Activated T-cell treated with anti-CD3 and anti-CD28 coated beads, Interleukin-2, amount 50 U/mL, for 24 hours (primary cell): ENCODE measurements at regions not wholly inside any gene's neighbourhood (a gene's known extent, or its start where the extent isn't known, plus 50 kb on each side); places are given as distances from the start of the nearest gene placed in this dataset.
"Not testable (repeated sequence)": the region's sequence is repeated elsewhere in the genome, so short reads cannot be mapped to it uniquely, and the experiment has no call there.

ENCODE experiments used
- DNase-seq: peaks from one replicate; pipeline ENCODE4 v3.0.0-alpha.2; 2020
- H3K27ac Mint-ChIP-seq: 2 replicates; pipeline ENCODE4 v1.8.0; 2020; ENCODE audit warnings: mild to moderate bottlenecking, mixed read lengths
- H3K27me3 Mint-ChIP-seq: 2 replicates; pipeline ENCODE4 v1.8.0; 2020; ENCODE audit warnings: mixed read lengths
- H3K36me3 Mint-ChIP-seq: 2 replicates; pipeline ENCODE4 v1.8.0; 2020; ENCODE audit warnings: low read depth, mixed read lengths
- H3K4me1 Mint-ChIP-seq: 2 replicates; pipeline ENCODE4 v1.8.0; 2020; ENCODE audit warnings: low read depth, mixed read lengths
- H3K4me3 Mint-ChIP-seq: 2 replicates; pipeline ENCODE4 v1.8.0; 2020; ENCODE audit warnings: mild to moderate bottlenecking, moderate library complexity, mixed read lengths
- H3K9me3 Mint-ChIP-seq: 2 replicates; pipeline ENCODE4 v1.8.0; 2020; ENCODE audit warnings: mixed read lengths

DNA sequence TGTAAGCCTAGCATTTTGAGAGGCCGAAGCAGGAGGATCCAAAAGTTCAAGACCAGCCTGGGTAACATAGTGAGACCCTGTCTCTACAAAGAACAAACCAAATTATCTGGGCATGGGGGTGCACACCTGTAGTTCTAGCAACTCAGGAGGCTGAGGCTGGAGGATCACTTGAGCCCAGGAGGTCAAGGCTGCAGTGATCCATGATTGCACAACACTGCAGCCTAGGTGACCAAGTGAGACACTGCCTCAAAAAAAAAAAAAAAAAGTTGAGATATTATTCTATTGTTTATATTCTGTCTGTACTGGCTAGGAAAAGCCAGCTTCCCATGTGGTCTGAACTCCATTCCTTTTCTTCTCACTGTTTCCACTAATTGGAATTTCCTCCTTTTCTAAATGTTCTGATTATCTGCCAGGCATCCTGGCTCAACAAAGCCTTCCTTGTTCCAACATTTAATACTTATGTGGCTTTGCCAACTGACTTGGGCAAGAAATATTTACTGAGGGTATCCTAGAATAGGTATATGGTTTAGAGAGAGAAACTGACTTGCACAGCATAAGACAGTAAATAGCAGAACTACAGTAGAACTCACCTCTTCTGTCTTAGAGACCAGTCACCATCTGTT is 175.2 kb upstream of the ADAMTS3 start:
- H3K27me3 Mint-ChIP-seq: peaks cover 2% of the 10 kb centered on the region
- no peaks in the 10 kb centered on the region for H3K9me3 Mint-ChIP-seq
- H3K4me3 Mint-ChIP-seq: no peak overlapping the region
- H3K27ac Mint-ChIP-seq: no peak overlapping the region
- H3K4me1 Mint-ChIP-seq: peaks cover 2% of the 10 kb centered on the region
- H3K36me3 Mint-ChIP-seq: no peaks in the 10 kb centered on the region
- no peak for DNase-seq

DNA sequence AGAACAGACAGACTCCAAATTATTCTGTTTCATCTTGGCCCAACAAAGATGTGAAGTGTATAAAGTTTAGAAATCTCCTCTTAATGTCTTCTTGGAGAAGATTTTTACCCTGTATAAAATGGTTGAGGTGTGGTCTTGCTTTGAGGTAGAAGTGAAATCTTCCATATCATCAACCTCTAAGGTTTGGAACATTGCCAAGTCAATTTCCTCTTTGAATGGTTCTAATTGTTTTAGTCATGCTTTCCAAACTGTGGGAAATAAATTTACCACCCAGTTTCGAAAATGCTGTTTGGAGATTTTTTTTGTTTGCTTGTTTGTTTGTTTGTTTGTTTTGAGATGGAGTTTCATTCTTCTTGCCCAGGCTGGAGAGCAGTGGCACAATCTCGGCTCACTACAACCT is 174.1 kb upstream of the ADAMTS3 start:
- H3K27ac Mint-ChIP-seq: no peak overlapping the region
- H3K9me3 Mint-ChIP-seq: no peaks in the 10 kb centered on the region
- H3K4me3 Mint-ChIP-seq: no peak overlapping the region
- peaks cover 2% of the 10 kb centered on the region for H3K4me1 Mint-ChIP-seq
- H3K27me3 Mint-ChIP-seq: peaks cover 2% of the 10 kb centered on the region
- no peak for DNase-seq
- no peaks in the 10 kb centered on the region for H3K36me3 Mint-ChIP-seq

DNA sequence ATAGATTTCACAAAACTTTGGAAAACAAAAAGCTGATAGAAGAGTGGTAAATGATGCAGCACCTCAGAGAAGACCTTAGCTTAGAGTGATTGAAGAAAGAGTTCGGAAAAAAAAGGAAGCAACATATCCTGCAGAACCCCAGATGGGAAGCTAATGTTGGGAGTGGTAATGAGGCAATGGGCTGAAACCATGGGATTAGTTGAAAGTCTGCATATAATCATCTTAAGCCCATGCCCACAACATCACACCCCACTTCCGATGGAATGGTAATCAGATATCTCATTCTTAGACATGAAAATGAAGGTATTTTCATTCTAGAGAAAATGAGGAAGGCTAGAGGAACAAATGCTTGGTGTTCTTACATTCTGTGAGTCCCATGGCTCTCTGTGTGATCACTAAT is 146.3 kb upstream of the ADAMTS3 start:
- no peak for DNase-seq
- Mint-ChIP-seq H3K36me3 (no peaks in the 10 kb centered on the region), H3K4me1 (no peaks in the 10 kb centered on the region), H3K4me3 (no peak overlapping the region), H3K27me3 (no peaks in the 10 kb centered on the region), H3K27ac (no peak overlapping the region), H3K9me3 (no peaks in the 10 kb centered on the region)

DNA sequence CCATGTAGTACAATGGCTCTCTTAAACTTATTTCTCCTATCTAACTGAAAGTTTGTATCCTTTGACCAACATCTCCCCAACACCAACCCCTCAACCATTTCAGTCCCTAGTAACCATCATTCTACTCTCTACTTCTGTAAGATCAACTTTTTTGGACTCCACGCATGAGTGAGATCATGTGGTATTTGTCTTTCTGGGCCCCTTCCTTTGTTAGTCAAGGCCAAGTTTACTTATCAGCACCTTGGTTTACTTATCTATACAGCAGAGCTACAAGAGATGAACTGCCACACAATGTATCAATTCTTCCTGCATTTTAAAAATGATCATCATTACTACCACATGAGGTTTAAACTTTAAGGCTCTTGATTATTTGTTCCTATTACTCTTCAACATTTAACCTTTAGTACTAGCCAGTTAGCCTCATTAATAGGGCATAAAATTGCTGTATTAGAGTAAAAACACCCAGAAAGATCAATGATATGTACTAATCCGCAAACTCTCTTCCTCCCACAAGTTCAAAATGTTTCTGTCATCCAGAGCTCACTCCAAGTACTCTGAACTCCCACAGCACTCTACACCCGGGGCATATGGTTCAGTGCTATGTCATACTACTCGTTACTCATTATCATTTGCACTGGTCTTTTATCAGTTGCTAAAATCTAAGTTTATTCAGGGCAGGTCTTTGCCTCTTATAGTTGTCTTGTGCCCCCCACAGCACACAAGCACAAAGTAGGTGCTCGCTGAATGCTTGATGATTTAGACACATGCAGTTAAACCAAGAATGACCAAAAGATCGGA is 145.7 kb upstream of the ADAMTS3 start:
- Mint-ChIP-seq H3K4me1 (no peaks in the 10 kb centered on the region), H3K36me3 (no peaks in the 10 kb centered on the region), H3K27ac (no peak overlapping the region), H3K27me3 (no peaks in the 10 kb centered on the region), H3K4me3 (no peak overlapping the region), H3K9me3 (no peaks in the 10 kb centered on the region)
- no peak for DNase-seq

DNA sequence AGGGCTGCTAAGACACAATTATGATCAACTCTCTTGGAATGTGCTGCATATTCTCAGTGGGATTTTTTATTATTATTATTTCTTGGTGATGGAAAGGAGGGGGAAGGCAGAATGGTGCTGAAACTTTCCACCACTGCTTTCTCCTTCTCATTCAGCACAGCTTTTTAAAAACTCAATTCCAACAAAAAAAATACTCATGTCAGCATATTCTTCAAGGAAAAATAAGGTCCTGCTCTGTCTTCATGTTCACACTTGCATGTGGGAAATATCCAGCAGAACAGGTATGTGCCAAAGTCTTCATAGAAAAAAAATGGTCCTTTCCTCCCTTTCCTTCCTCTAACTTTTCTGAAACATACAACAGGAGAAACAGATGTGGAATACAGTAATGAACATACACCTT is 144.0 kb upstream of the ADAMTS3 start:
- Mint-ChIP-seq H3K27ac (no peak overlapping the region), H3K9me3 (no peaks in the 10 kb centered on the region), H3K4me3 (no peak overlapping the region), H3K4me1 (no peaks in the 10 kb centered on the region), H3K27me3 (no peaks in the 10 kb centered on the region), H3K36me3 (no peaks in the 10 kb centered on the region)
- DNase-seq: no peak

DNA sequence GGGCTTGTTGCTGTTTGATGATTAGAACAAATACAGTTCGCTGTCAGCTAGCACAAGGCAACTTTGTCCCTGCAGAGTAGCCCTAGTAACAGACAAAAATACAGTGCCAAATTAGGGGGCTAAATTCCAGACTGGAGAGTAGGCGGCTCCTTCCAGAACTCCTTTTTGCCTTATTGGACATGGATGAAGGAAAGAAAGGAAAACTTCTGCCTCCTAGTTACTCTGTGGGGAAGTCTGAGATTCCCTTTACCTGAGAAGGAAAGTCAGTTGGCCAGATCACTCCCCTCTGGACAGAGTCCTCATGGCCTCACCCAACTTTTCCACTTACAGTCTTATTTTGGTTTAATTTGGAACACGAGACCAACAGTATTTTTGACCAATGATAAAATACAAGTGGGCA is 140.5 kb upstream of the ADAMTS3 start:
- H3K4me3 Mint-ChIP-seq: no peak overlapping the region
- H3K9me3 Mint-ChIP-seq: no peaks in the 10 kb centered on the region
- no peaks in the 10 kb centered on the region for H3K36me3 Mint-ChIP-seq
- no peaks in the 10 kb centered on the region for H3K4me1 Mint-ChIP-seq
- no peak for DNase-seq
- H3K27me3 Mint-ChIP-seq: peaks cover 3% of the 10 kb centered on the region
- no peak overlapping the region for H3K27ac Mint-ChIP-seq

DNA sequence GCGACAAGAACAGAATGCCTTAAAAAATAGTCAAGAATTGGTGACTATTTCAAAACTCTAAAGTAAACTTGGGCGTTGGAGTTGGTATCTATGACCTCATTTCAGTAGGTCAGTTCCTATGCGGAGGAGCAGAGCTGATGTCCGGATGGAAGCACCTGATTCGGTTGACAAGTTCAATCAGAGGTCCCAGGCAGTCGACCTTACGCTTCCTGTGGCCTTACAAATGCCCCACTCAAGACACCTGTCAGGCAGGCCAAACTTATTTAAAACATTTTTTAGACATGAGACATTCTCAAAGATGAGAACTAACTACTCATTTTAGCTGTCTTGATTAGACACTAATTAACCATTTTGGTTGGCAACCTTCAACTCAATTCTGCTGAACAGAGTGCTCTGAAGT is 137.7 kb upstream of the ADAMTS3 start:
- no peak for DNase-seq
- Mint-ChIP-seq H3K9me3 (no peaks in the 10 kb centered on the region), H3K4me3 (no peak overlapping the region), H3K27ac (no peak overlapping the region), H3K4me1 (peaks cover 7% of the 10 kb centered on the region), H3K27me3 (peaks cover 3% of the 10 kb centered on the region), H3K36me3 (no peaks in the 10 kb centered on the region)

DNA sequence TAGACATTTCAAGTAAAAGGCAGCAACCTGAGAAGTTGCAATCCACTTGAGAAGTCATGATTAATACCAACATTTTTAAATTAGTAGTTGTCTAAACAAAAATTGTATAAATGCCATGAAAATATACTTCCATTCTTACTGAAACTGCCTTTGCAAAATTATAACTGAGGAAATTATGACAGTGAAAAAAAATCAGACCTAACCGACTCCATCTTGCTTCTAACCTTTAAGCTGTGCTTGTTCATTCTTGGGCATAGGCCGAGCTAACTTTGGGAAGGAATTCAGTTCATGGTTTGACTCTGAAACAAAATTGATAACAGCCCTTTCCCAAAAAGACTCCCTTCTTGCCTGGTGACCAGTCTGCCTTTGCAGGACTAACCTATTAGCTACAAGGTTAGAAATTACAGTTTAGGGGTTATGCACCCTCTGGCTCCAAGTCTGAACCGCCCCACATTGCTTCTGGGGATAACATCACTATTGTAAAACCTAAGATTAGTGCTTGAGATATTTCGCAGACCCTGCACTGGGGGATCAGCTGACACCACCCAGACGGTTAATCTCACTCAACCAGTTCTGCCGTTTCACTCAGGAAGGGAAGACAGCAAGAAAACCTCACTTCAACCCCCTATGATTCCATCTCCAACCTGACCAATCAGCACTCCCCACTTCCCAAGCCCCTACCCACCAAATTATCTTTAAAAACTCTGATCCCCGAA is 136.1 kb upstream of the ADAMTS3 start:
- H3K4me1 Mint-ChIP-seq, H3K27ac Mint-ChIP-seq, DNase-seq, H3K4me3 Mint-ChIP-seq, H3K27me3 Mint-ChIP-seq, H3K9me3 Mint-ChIP-seq, H3K36me3 Mint-ChIP-seq: not testable (repeated sequence)

DNA sequence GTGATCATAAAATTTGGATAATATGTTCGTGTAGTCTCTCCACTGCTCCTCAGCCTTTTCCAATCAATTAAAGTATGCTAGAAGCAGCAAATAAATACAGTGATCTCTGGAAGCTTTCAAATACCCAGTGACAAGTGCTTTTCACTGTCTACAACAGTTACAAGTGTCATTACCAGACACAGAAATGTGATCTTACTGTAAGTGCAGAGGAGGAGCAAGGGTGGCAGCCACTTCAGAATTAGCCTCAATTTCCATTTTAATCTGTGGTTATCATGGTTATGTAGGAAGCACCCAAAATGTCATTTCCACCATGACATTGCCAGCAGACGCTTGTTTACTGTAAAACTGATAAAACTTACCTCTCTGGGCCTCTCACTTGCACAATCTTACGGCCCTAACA is 133.9 kb upstream of the ADAMTS3 start:
- Mint-ChIP-seq H3K4me1 (peaks cover 8% of the 10 kb centered on the region), H3K27ac (no peak overlapping the region), H3K36me3 (no peaks in the 10 kb centered on the region), H3K4me3 (no peak overlapping the region), H3K9me3 (no peaks in the 10 kb centered on the region), H3K27me3 (peaks cover 3% of the 10 kb centered on the region)
- no peak for DNase-seq

DNA sequence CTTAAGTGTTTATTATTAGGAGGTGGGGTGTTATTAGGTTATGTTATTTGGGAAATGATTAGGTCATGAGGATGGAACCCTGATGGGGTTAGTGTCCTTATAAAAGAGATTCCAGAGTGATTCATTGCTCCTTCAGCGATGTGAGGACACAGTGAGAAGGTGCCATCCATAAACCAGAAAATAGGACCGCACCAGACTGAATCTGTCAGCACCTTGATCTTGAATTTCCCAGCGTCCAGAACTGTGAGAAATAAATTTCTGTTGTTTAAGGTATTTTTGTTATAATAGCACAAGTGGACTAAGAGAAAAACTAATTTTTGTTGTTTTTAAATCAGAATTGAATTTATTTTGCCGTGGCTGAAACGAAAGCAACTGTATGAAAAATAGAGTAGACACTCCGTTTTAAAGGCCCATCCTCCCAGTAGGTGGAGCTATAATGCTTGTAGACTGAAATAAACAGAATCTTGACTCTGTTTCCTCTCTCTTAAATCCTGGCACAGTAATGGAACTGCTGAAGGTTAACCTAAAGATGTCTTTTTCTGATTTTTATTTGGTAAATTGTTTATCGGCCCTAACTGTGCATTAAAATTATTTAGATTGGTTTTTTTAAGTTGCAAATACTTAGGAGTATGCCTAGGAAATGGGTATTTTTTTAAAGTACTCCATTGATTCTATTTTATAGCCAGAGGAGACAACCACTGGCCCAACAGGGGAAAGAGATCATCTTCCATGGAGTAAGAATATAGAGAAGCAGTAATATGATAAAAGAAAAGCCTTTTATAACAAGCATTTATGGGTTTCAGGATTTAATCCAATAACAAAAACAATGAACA is 133.2 kb upstream of the ADAMTS3 start:
- no peak overlapping the region for H3K27ac Mint-ChIP-seq
- no peaks in the 10 kb centered on the region for H3K36me3 Mint-ChIP-seq
- peak overlapping the region; percentile 77 for H3K4me3 Mint-ChIP-seq
- DNase-seq: no peak
- peaks cover 8% of the 10 kb centered on the region for H3K4me1 Mint-ChIP-seq
- H3K27me3 Mint-ChIP-seq: peaks cover 3% of the 10 kb centered on the region
- no peaks in the 10 kb centered on the region for H3K9me3 Mint-ChIP-seq

DNA sequence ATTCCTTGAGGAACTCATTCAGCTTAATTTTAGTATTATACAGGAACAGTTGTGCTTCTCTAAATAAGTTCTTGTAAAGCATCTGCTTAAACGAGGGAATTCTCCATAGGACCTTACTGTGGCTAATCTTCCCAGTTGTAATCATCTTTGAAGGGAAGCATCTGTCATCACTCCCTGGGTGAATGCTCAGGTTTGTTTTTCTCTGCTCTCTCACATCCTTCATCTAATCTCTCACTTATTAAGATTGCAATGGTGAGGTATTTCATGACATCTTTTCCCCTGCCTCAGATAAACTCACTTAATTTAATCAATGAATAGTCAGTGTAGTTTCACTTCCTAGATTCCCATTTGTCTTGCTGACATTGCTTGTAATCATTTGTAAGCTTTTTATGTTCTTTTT is 121.8 kb upstream of the ADAMTS3 start:
- DNase-seq: no peak
- Mint-ChIP-seq H3K36me3 (no peaks in the 10 kb centered on the region), H3K4me1 (no peaks in the 10 kb centered on the region), H3K27me3 (peaks cover 12% of the 10 kb centered on the region), H3K27ac (no peak overlapping the region), H3K9me3 (no peaks in the 10 kb centered on the region), H3K4me3 (no peak overlapping the region)

DNA sequence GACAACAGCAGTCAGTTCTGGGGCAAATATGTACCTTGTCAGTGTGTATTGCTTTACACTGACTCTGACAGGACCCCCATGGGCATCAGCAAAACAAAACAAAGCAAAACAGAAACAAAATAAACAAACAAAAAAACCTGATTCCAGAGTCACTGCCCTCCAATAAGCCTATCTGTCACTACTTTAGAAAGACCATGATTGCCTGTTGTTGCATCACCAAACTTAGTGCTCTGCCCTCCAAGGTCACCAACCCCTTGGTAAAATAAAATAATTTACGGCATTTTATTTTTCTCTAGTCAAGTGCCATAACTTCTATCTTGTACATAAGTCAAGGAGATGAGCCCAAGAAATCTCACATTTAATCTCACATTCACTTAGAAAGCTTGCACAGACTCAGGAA is 120.9 kb upstream of the ADAMTS3 start:
- no peaks in the 10 kb centered on the region for H3K9me3 Mint-ChIP-seq
- no peak overlapping the region for H3K4me3 Mint-ChIP-seq
- no peaks in the 10 kb centered on the region for H3K4me1 Mint-ChIP-seq
- H3K36me3 Mint-ChIP-seq: no peaks in the 10 kb centered on the region
- H3K27ac Mint-ChIP-seq: no peak overlapping the region
- DNase-seq: no peak
- H3K27me3 Mint-ChIP-seq: peaks cover 5% of the 10 kb centered on the region

DNA sequence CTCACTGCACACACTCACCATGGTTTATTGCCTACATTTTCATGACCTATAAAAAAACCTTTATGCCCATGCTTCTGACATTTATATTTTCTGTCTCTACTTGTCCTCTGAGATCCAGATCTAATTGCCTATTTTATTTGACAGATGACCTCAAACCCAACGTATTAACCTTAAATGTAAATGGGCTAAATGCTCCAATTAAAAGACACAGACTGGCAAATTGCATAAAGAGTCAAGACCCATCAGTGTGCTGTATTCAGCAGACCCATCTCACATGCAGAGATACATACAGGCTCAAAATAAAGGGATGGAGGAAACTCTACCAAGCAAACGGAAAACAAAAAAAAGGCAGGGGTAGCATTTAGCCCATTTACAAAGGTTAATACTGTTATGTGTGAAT is 117.4 kb upstream of the ADAMTS3 start:
- H3K27me3 Mint-ChIP-seq, H3K9me3 Mint-ChIP-seq, H3K4me1 Mint-ChIP-seq, H3K27ac Mint-ChIP-seq, H3K4me3 Mint-ChIP-seq, H3K36me3 Mint-ChIP-seq, DNase-seq: not testable (repeated sequence)

DNA sequence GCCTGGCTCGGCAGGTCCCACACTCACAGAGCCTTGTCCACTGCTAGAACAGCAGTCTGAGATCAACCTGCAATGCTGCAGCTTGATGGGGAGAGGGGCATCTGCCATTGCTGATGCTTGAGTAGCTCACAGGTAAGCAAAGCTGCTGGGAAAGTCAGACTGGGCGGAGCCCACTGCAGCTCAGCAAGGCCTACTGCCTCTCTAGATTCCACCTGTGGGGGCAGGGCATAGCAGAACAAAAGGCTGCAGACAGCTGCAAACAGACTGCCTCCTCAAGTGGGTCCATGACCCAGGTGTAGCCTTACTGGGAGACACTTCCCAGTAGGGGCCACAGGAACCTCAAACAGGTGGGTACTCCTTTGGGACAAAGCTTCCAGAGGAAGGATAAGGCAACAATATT is 110.6 kb upstream of the ADAMTS3 start:
- Mint-ChIP-seq H3K27ac (no peak overlapping the region), H3K36me3 (no peaks in the 10 kb centered on the region), H3K27me3 (peaks cover 22% of the 10 kb centered on the region), H3K4me3 (no peak overlapping the region), H3K4me1 (no peaks in the 10 kb centered on the region), H3K9me3 (peaks cover 2% of the 10 kb centered on the region)
- DNase-seq: no peak
